ENCODE measurements at regions not wholly inside any gene's neighbourhood (a gene's known extent, or its start where the extent isn't known, plus 50 kb on each side); places are given as distances from the start of the nearest gene placed in this dataset.

DNA sequence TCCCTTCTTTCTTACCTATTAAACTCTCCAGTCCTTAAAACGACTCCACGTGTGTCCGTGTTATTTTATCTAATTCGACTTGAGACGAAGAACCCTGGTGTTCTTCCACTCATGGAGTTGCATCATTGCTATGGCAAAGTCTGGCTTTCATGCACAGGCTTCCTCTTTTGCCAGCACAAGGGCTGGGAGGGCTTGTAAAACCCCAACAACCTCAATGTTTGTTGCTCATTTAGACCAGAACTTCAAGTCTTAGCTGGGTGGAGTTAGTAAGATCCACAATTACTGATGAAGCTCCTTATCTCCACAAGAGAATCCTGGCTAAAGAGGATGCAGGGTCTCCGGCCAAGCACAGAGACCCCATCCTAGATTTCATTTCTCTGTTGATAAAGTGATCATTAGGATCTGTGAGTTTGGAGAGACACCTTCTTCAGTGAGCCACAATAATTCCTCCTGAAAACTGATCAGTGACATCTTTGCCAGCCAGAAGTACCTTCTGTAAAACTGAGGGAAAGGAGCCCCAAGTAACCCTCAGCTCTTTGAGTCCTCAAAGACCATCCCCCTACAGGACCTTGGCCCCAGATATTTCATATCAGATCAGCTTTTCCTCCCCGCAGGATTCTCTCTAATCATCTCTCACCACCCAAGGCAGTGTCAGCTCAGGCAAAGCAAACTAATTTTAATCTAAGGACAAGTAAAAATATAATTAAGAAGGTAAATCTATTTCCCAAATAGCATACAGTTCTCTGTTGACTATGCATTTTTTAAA is 514.6 kb downstream of the FUT8 start:
- intact Hi-C loops (cut with micrococcal nuclease), result loop anchor here (5.0 to 10.0 kb wide), 2 partner anchors 512 to 640 kb away; partner anchors contain the start of gene FUT8

DNA sequence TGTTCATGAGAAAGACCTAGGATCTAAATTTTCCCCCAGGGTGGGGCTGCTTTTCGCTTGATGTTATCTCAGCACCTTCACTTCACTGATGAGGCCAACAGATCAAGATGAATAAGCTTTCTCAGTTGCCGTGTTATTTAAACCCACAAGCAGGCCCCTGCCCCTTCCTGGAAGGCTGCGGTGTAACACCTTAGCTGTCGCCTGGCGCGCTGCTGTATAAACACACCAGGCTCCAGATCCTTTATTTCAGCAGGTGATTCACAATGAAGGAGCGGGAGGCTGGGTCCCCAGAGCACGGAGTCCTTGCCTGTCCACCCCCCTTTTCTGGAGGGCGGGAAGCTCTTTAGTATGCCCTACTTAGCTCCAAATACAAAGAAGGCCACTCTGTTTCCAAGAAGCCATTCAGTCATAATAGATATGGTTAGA is 515.4 kb downstream of the FUT8 start:
- intact Hi-C loops (cut with micrococcal nuclease), result loop anchor here (1.0 to 10.0 kb wide), 6 partner anchors 9 to 641 kb away; partner anchors contain the start of gene FUT8

DNA sequence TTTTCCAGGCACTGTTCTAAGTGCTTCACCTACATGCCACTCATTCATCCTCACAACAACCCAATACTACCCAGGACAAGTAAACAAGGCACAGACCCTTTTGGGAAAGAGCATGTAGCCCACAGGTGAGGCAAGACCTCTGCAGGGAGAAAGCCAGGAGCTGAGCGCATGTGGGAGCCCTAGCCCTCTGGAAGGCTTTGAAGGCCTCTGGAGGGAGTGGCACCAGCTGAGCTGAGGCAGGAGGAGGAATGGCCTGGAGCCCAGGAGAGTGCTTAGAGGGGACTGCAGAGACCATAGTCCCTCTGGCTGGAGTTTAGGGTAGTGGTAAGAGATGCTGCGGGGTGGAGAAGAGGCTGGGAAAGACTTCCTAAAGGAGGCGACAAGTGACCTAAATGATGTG is 516.5 kb downstream of the FUT8 start:
- intact Hi-C loops (cut with micrococcal nuclease), result loop anchor here (1.0 to 10.0 kb wide), 6 partner anchors 8 to 642 kb away; partner anchors contain the start of gene FUT8

DNA sequence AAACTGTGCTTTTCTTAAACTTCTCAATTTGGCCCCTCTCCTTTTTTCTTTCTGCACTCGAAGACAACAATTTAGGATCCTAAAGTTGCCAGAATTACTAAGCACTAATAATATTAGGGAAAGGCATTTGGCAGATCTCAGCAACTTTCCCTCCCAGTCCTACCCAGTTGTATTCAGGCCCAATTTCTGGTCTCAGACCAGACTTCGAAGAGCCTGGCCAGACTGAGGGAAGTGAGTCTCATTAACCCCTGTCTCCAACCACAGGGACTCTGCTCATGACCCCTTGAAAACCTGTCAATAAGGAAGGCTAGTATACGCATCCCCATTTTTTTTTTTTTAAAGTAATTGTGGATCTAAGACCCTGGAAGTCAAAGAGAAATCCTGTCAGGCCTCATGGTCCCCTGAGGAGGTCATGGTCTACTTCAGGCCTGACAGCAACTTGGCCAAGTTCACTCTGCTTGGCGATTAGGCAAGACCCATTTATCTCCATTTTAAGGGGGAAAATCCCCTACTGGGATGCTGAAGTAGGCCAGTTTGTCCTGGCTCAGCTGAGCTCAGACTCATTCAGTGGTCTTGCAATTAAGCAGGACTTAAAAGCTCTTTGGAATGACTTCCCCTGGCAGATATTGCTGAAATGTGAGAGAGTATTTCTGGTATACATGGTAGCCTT is 521.0 kb downstream of the FUT8 start:
- intact Hi-C loops (cut with micrococcal nuclease), result no loop called here

DNA sequence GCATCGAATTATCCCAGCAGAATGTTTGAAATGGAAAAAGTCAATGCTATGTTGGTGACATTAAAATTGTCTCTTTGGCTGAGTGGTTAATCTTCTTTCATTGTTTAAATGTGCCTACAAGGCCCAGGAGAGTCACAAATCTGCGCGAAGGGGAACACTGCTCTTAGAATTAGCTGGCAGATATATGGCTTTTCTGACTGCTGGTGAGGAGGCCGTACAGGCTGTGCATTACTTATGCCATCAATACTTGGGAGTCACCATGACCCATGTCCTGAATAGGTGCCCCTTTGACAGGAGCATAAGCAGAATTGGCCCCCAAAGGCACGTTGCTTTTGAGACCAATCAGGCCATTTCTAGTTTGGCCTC is 521.5 kb downstream of the FUT8 start:
- intact Hi-C loops (cut with micrococcal nuclease), result no loop called here

DNA sequence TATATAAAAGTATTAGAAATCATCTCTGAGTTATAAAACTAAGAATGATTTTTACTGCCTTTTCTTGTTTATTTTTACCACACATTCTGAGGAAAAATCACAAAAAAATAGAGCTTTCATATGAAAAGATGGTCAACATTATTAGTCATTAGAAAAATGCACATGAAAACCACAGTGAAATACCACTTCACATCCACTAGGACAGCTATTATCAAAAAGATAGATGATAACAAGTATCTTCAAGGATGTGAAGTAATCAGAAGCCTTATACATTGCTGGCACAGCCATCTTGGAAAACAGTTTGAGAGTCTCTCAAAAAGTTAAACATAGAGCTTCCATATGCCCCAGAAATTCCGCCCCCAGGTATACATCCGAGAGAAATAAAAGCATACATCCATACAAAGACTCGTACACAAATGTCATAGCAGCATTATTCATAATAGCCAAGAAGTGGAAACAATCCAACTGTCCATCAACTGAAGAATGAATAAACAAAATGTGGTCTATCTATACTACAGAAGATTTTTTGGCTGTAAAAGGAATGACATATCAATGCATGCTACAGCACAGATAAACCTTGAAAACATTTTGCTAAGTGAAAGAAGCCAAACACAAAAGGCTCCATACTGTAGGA is 523.9 kb downstream of the FUT8 start:
- intact Hi-C loops (cut with micrococcal nuclease), result no loop called here

DNA sequence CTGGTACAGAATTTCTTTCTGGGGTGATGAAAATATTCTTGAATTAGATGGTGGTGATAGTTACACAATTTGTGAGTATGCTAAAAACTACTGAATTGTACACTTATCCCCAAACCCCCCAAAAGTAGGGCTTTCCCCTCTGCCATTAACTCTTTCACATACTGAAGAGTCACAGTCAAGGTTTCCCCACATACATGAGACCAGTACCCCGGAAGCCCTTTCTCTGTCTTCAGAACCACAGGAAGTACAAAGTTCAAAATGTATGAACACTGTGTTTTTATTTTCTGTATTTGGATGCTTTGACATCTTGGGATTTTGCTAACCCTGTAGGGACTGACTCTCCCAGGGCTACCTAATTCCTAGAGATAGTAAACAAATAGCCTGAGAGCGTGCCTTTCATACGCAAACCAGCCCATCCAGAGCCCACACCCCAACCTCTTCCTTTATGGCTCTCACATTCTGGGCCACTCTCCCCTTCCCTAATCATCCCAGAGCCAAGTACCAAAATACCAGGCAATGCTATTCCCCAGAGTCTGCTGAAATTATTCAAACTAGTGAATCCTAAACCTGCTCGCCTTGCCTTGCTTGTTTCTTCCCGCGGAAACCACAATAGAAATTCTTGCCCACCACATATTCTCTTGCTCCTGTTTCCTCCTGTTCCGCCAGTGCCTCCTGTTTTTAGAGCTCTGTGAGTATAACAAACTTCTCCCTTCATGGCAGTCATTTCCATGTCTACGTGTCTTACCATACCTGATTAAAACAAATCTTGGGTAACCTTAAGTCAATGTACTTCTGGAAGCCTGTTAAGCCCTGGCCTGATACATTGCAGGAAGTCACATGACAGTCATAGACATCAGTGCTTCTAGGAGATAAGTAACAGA is 524.8 kb downstream of the FUT8 start:
- intact Hi-C loops (cut with micrococcal nuclease), result loop anchor here (1.0 kb wide), 1 partner anchor 9 kb away; no protein-coding TSS in a partner anchor

DNA sequence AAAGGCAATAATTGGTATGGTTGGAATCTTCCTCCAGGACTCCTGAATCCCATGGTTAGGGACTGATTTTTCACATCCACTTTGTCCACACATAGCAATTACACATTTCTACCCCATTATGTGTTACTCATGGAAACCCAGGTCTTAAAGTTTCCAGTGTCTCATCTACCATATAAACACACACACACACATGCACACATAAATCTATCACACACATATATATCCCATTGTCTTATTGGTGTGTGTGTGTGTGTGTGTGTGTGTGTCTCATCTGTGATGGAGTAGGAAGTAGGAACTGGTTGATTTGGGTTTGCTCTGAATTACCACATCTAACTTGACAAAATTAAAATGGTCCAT is 525.4 kb downstream of the FUT8 start:
- intact Hi-C loops (cut with micrococcal nuclease), result loop anchor here (1.0 kb wide), 1 partner anchor 10 kb away; no protein-coding TSS in a partner anchor

DNA sequence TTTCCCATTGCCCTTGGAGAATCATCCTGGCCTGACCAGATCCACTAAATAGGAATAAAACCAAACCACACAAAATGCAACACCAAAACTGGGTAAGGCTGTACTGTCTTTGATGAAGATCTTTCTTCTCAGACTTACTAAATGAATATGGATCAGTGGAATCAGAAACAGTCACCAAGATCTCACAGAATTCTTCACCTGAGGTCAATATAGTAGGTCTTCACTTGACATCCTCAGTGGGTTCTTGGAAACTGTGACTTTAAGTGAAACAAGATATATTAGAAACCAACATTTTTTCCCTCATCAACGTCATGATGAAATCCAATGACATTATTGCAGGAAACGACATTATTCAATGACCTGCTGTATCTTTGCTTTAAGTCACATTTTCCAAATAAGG is 526.2 kb downstream of the FUT8 start:
- intact Hi-C loops (cut with micrococcal nuclease), result no loop called here

DNA sequence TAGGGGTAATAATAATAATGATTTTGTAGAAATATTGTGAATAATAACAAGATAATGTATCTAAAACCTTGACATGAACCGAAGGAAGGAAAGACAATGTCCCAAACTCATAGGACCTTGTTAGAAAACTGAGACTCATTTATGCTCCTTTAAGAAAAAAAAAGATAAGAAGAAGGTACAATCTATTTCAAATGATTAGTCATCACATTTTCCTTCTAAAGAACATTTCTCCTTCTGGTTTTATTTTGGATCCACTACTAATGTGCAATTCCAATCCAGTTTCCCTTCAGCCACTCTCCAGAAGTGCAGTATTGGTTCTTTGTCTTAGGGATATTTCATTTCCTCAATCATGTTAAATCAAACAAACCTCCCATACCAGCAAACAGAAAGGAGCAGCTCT is 526.7 kb downstream of the FUT8 start:
- intact Hi-C loops (cut with micrococcal nuclease), result no loop called here

DNA sequence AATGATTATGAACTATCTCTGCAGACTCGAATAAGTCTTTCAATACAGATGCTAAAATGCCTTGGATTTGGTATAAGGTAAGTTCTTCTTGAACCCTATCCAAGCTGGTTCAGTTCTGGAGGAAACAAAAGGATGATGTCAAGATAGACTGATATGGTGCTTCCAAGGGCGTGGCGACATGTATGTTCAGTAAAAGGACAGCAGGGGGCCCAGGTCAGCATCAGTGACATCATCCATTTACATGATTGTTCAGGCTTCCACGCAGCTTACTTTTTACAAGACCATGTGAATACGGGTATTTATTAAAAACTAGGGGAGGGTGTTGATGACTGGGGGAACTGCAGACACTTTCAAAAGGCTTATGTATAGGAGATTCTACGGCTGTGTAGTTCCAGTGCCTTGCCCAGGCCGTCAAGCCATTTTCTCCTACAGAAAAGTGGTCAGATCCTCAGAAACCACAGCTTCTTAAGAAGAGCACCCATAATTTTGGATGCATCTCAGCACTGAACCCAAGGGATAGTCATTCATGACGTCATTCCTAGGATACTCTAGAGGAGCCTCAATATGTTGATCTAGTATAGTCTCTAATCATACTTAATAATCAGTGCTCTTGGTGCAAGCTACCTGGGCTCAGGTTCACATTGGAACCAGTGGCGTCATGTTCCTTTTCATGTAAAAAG is 527.7 kb downstream of the FUT8 start:
- intact Hi-C loops (cut with micrococcal nuclease), result no loop called here

DNA sequence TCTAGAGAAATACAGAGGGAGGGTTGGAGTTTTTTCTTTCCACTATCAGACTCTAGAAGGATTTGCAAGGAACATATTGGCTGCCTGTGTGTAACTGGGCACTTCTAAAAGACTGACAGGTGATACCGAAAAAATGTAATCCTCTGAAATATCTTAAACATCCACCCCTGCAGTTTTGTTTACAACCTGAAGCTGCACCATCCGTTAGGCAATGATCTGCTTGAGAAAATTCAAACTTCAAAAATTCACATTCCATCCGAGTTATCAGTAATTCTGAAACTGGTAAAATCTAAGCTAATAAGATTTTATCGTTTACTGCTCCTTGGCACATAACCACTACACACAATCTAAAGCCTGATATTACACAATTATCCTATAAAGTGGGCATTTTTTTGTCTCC is 528.6 kb downstream of the FUT8 start:
- intact Hi-C loops (cut with micrococcal nuclease), result no loop called here

DNA sequence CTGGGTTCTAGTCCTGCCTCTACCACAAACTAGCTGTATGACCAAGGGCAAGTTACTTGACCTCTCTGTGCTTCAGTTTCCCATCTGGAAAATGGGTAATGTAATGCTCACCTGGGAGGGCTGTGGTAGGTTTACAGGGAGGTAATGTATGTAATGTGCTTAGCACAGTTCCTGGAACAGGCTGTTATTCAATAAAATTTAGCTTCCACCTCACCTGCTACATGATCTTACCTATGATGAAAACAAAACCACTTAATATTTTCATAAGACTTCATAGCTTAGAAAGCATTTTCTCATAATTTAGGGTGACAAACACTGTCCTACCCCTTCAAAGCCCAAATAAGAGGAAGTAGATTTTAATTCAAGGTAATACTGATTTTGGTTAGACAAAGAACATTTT is 530.6 kb downstream of the FUT8 start:
- intact Hi-C loops (cut with micrococcal nuclease), result no loop called here

DNA sequence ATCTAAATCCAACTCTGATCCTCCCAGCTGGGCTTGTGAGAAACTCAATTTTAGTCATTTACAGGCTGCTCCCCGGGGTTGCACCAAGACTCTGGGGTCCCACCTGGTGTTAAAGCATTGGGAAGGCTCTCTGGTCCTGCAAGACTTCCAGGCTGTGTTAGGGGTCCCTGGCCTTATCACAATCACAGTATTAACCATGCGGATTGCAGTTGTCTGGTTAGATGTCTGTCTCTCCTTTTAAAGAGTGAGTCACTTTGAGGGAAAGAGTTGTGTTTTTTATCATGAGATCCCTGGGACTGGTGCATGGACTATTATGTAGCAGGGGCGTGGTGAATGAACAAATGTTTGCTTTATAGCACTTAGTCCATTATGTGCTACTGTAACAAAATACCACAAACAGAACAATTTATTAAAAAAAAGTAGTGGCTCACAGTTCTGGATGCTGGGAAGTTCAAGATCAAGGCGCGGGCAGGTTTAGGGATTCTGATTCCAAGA is 531.4 kb downstream of the FUT8 start:
- intact Hi-C loops (cut with micrococcal nuclease), result no loop called here

DNA sequence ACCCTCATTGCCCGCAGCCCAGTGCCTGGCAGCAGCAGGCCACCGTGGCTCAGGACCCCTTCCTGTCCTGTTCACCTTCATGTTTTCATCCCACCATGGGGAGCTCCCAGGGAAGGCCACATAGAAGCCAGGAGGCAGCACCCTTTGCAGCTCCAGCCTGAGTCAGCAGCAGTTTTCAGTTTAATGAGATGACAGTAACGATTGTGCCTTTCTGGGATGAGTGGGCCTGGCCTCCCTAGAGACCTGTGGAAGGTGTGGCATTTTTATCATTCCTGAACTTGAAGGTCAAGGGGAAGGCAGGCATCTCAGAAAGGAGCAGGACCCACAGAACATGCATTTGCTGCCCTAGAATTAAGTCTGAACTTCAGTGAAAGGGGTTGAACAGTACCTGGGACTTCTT is 532.8 kb downstream of the FUT8 start:
- intact Hi-C loops (cut with micrococcal nuclease), result no loop called here

DNA sequence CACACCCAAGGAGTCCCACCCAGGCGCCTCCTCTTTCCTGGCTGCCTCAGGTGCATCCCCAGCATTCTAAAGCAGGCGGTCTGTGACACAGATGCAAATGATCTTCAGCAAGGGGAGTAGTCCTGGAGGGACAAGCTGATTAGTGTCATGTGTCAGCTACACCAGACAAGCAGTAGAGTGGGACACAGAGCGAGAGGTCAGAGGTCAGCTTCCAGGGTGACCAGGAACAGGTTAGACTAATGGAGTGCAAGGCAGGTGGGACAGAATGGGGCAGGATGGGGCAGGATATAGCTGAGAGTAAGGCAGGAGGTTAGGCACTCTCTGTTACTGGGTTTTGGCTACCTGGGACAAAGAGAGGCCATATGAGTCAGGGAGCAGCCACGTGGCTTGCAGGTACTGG is 534.0 kb downstream of the FUT8 start:
- intact Hi-C loops (cut with micrococcal nuclease), result no loop called here

DNA sequence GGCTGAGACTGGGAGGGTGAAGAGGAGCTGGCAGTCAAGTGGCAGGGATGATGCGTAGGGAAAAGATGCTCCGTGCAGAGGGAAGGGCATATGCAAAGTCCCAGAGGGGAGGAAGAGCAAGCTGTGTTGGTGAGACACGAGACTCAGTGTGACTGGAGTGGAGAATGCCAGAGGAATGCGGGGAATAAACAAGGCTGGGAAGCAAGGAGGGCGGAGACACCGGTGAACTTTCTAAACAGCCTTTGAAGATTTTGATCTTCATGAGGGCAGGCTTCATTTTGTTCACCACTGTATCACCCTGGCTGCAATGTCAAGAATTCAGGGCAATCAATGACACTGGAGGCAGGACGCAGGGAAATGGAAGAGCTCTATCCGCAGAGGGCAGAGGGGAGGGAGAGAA is 535.8 kb downstream of the FUT8 start:
- intact Hi-C loops (cut with micrococcal nuclease), result no loop called here

DNA sequence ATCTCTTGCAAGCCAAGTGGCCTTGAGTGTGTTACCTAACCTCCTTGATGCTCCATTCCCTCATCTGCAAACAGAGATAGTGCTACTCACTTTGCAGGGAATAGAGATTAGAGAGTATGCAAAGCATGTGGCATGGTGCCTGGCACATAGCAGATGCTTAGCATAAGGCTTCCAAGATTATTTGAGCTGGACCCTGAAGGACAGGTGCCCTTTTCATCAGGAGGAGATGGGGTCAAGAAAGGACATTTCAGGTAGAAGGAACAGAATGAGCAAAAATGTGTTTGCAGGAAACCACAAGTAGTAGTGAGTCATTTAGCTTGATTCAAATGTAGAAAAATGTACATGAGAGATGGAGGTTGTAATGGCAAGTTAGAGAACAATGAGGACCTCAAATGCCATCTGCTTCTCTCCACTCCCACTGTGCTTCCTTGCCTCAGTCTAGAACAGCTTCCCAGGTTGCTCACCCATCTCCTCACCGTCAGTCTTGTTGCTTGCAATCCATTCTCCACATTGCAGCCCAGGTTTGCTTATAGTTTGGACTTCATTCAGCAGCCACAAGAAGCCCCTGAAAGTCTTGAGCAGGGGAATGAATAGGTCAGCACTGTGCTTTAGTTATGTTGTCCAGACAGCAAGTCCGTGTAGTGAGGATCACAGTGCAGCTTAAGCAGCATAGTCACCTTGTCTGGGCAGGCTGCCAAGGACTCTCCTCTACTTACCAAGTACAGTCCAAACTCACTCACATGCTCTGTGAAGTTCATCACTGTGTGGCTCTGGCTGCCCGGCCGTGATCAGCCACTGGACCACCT is 536.3 kb upstream of the CCDC196 start:
- intact Hi-C loops (cut with micrococcal nuclease), result no loop called here

DNA sequence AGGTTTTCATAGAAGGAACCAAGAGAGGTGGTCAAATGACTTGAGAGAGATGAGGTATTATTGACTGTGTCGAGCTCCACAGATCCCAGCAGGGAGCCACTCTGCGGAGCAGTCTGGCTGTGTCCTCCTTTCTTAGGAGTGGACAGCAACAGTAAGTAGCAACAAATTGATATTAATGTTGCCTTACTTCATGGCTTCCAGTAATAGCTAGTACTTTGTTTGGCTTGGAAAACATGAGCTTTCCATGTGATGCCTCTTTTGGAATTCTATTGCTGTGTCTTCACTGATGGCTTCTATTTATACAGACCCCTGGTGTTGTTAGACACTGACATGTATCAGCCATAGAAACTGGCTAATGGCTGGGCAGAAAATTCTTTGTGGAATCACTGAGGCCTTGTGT is 531.2 kb upstream of the CCDC196 start:
- intact Hi-C loops (cut with micrococcal nuclease), result loop anchor here (5.0 kb wide), 3 partner anchors 43 to 793 kb away; no protein-coding TSS in a partner anchor

Measured in T-helper 2 cell treated with Interferon-gamma antibody and Interleukin-4, amounts not matched to agents 100 ng/mL and 5 ng/mL, for 36 hours (primary cell).